K562 (cell line): ENCODE measurements at regions not wholly inside any gene's neighbourhood (a gene's known extent, or its start where the extent isn't known, plus 50 kb on each side); places are given as distances from the start of the nearest gene placed in this dataset.

Source experiments
- ATAC-seq: fragments of 200-7000 bp; cut with Tn5 transposase; 3 replicates; pipeline ENCODE4 v1.9.1; 2020; ENCODE audit warnings: moderate library complexity
- BruUV-seq: library from RNA; stranded (reverse); fragments of 400-500 nt; replicated peaks from 2 replicates; lab custom pipeline; 2021; lab: Mats Ljungman, UMichigan
- CTCF ChIA-PET: fragments of 300-600 bp; formaldehyde crosslinking; extraction: SDS; loops from one replicate; lab custom pipeline; 2021; ENCODE audit warnings: low intra/inter-chr PET ratio; lab: Yijun Ruan, JAX
- POLR2A ChIA-PET: fragments of 300-600, 350-650 bp; sonication (Branson Sonifier 250); formaldehyde crosslinking; extraction: SDS; loops from one replicate; lab custom pipeline; 2021; ENCODE audit warnings: antibody characterized with exemption, inconsistent platforms; lab: Yijun Ruan, JAX
- DNase-seq, 4 experiments: peaks; one replicate each; pipeline versions ENCODE4 v3.0.0 to v3.0.0-alpha.2; 2011 to 2018; ENCODE audit warnings: low spot score in 3 of 4, mixed read lengths in 3 of 4; ENCODE audit errors: extremely low read depth in 1 of 4
- FAIRE-seq: peaks from 2 replicates; lab custom pipeline; 2011; peaks lifted over from hg19 to GRCh38; lab: Jason Lieb, UNC
- H2AFZ ChIP-seq: 2 replicates; pipeline ENCODE4 v1.6.0; 2011; ENCODE audit warnings: low read depth, low read length, control low read depth, inconsistent platforms
- H3K27ac ChIP-seq: fragments of 200-600 bp; 3 replicates; pipeline ENCODE4 v1.8.0; 2011; ENCODE audit warnings: low read depth, mild to moderate bottlenecking, control low read depth, inconsistent platforms, low read length, moderate library complexity, mixed read lengths; ENCODE audit errors: extremely low read depth
- H3K27me3 ChIP-seq, 2 experiments: fragments of 300-600 bp in 1 of 2; 2 replicates in 1 of 2; 3 replicates in 1 of 2; pipeline versions ENCODE4 v1.6.0 to v1.8.0; 2011; ENCODE audit warnings: inconsistent platforms in 2 of 2, low read length in 2 of 2, mild to moderate bottlenecking in 1 of 2, mixed read lengths in 1 of 2, moderate library complexity in 1 of 2; ENCODE audit not compliant: control insufficient read depth in 2 of 2, insufficient read depth in 2 of 2
- H3K36me3 ChIP-seq: fragments of 300-600 bp; 3 replicates; pipeline ENCODE4 v1.8.0; 2011; ENCODE audit warnings: mild to moderate bottlenecking, low read length, inconsistent platforms; ENCODE audit not compliant: control insufficient read depth, insufficient read depth
- H3K4me1 ChIP-seq, 2 experiments: fragments of 200-600 bp in 1 of 2; replicated peaks in 1 of 2; 2 replicates in 1 of 2; 3 replicates in 1 of 2; pipeline versions ENCODE4 v1.5.1 to v1.8.0; 2011; ENCODE audit warnings: inconsistent platforms in 2 of 2, low read length in 2 of 2, mild to moderate bottlenecking in 1 of 2, mixed read lengths in 1 of 2, moderate library complexity in 1 of 2; ENCODE audit not compliant: control insufficient read depth in 2 of 2, insufficient read depth in 2 of 2
- H3K4me2 ChIP-seq: 2 replicates; pipeline ENCODE4 v1.6.1; 2011; ENCODE audit warnings: low read length, control low read depth, inconsistent platforms, mixed read lengths; ENCODE audit not compliant: insufficient read depth
- H3K4me3 ChIP-seq: fragments of 200-600 bp; sonication (generic), shearing (Covaris generic); 2 replicates; pipeline ENCODE4 v1.5.1; 2016; ENCODE audit warnings: control low read depth, inconsistent platforms
- H3K79me2 ChIP-seq: fragments of 200-600 bp; 3 replicates; pipeline ENCODE4 v1.8.0; 2011; ENCODE audit warnings: low read length, inconsistent platforms; ENCODE audit not compliant: control insufficient read depth, insufficient read depth
- H3K9ac ChIP-seq, 2 experiments: 2 replicates each; pipeline versions ENCODE4 v1.6.0 to v1.6.1; 2011; ENCODE audit warnings: low read depth in 2 of 2, low read length in 2 of 2, control low read depth in 1 of 2, inconsistent platforms in 1 of 2, mild to moderate bottlenecking in 1 of 2, mixed read lengths in 1 of 2; ENCODE audit not compliant: insufficient read depth in 1 of 2
- H3K9me1 ChIP-seq: one replicate; pipeline ENCODE4 v1.6.0; 2011; ENCODE audit warnings: inconsistent platforms, mild to moderate bottlenecking, low read length, moderate library complexity; ENCODE audit not compliant: control insufficient read depth, insufficient read depth
- H3K9me3 ChIP-seq: replicated peaks from 2 replicates; pipeline ENCODE4 v1.5.1; 2011; ENCODE audit warnings: low read depth, low read length, inconsistent platforms; ENCODE audit not compliant: control insufficient read depth, insufficient read depth
- H4K20me1 ChIP-seq: replicated peaks from 2 replicates; pipeline ENCODE4 v1.6.1; 2011; ENCODE audit warnings: low read length, inconsistent platforms, mixed read lengths; ENCODE audit not compliant: control insufficient read depth, insufficient read depth
- CBFA2T2 ChIP-seq: fragments of 450-650 bp; conservative IDR thresholded peaks from 2 replicates; pipeline ENCODE4 v1.6.1; 2017; ENCODE audit warnings: mild to moderate bottlenecking
- CBX5 ChIP-seq: IDR thresholded peaks from 2 replicates; pipeline ENCODE4 v1.6.1; 2014; ENCODE audit warnings: low read depth, borderline replicate concordance
- CREM ChIP-seq: IDR thresholded peaks from 2 replicates; pipeline ENCODE4 v1.6.1; 2014; ENCODE audit warnings: antibody characterized with exemption, low read depth
- DDX20 ChIP-seq: fragments of 450-650 bp; IDR thresholded peaks from 2 replicates; pipeline ENCODE4 v1.6.1; 2016; ENCODE audit warnings: missing genetic modification characterization, low read depth, mild to moderate bottlenecking, missing compliant biosample characterization, moderate library complexity
- E2F6 ChIP-seq, 2 experiments: IDR thresholded peaks; 2 replicates each; pipeline ENCODE4 v1.6.1; 2011; ENCODE audit warnings: borderline replicate concordance in 1 of 2, control low read depth in 1 of 2, low read depth in 1 of 2, low read length in 1 of 2, mild to moderate bottlenecking in 1 of 2, mixed read lengths in 1 of 2, moderate library complexity in 1 of 2; ENCODE audit not compliant: insufficient read depth in 1 of 2, insufficient read length in 1 of 2, poor library complexity in 1 of 2, severe bottlenecking in 1 of 2; ENCODE audit errors: extremely low read depth in 1 of 2
- ETS1 ChIP-seq: conservative IDR thresholded peaks from 2 replicates; pipeline ENCODE4 v1.6.1; 2011; ENCODE audit warnings: low read depth, mild to moderate bottlenecking, low read length; ENCODE audit not compliant: control insufficient read depth
- HDAC8 ChIP-seq: fragments of 450-650 bp; IDR thresholded peaks from 2 replicates; pipeline ENCODE4 v1.6.1; 2016; ENCODE audit warnings: mild to moderate bottlenecking, missing genetic modification characterization, moderate library complexity, missing compliant biosample characterization
- HNRNPUL1 ChIP-seq: fragments of 200-400 bp; formaldehyde crosslinking; IDR thresholded peaks from 2 replicates; pipeline ENCODE4 v1.6.1; 2017; ENCODE audit warnings: low read length
- HOXB6 ChIP-seq: fragments of 250-450 bp; sonication (Bioruptor Pico); IDR thresholded peaks from 2 replicates; pipeline ENCODE4 v1.5.1; 2022; ENCODE audit warnings: mild to moderate bottlenecking, borderline replicate concordance
- MAFG ChIP-seq: fragments of 450-650 bp; conservative IDR thresholded peaks from 2 replicates; pipeline ENCODE4 v1.6.1; 2016; ENCODE audit warnings: missing genetic modification characterization, missing compliant biosample characterization
- MEF2D ChIP-seq: conservative IDR thresholded peaks from 2 replicates; pipeline ENCODE4 v1.6.1; 2016; ENCODE audit warnings: low read depth, missing genetic modification characterization, missing compliant biosample characterization
- POLR3A ChIP-seq: IDR thresholded peaks from 2 replicates; pipeline ENCODE4 v1.6.1; 2011; ENCODE audit warnings: borderline replicate concordance, mild to moderate bottlenecking, moderate library complexity; ENCODE audit not compliant: insufficient read length, insufficient read depth; ENCODE audit errors: extremely low read depth
- SFPQ ChIP-seq: fragments of 200-400 bp; formaldehyde crosslinking; IDR thresholded peaks from 2 replicates; pipeline ENCODE4 v1.6.1; 2017; ENCODE audit warnings: mild to moderate bottlenecking, low read depth, low read length, moderate library complexity
- SRF ChIP-seq, 2 experiments: fragments of 250-450, 450-650 bp in 1 of 2; sonication (Bioruptor Pico) in 1 of 2; sonication (generic) in 1 of 2; formaldehyde crosslinking; IDR thresholded peaks; 2 replicates each; pipeline versions ENCODE4 v1.5.0 to v1.5.1; 2020 to 2022; ENCODE audit warnings: mild to moderate bottlenecking in 1 of 2, missing genetic modification reagents in 1 of 2
- ZNF263 ChIP-seq: sonication (generic); formaldehyde crosslinking; IDR thresholded peaks from 2 replicates; pipeline ENCODE4 v1.8.0; 2022; ENCODE audit warnings: mild to moderate bottlenecking, missing genetic modification reagents, borderline replicate concordance
- ZNF696 ChIP-seq: fragments of 250-450 bp; sonication (Bioruptor Pico); conservative IDR thresholded peaks from 2 replicates; pipeline ENCODE4 v1.4.0; 2020; ENCODE audit warnings: mild to moderate bottlenecking, moderate library complexity
- WGBS: fragments of 100-300 bp; shearing (Covaris generic); methylation state at CpG from one replicate; pipeline ENCODE4 v1.1.6; 2016; ENCODE audit warnings: low coverage, mixed read lengths; ENCODE audit not compliant: insufficient coverage; ENCODE audit errors: missing lambda C conversion rate; 5-methylcytosine and 5-hydroxymethylcytosine counted together
- in situ Hi-C: fragments of 300-500 bp; cut with MboI; formaldehyde crosslinking; loops from 4 replicates; pipeline ENCODE4 v1.15.0; 2018; ENCODE audit warnings: inconsistent platforms, mixed read lengths
- intact Hi-C: fragments of 100-400 bp; cut with micrococcal nuclease; formaldehyde crosslinking; loops from 2 replicates; pipeline ENCODE4 v1.14.2; 2022
- TF ChIP-seq, protein P1 (sequence below): sonication (generic); formaldehyde crosslinking; IDR thresholded peaks from 2 replicates; pipeline ENCODE4 v1.5.0; 2020; ENCODE audit warnings: missing genetic modification reagents

- TF ChIP-seq CBX5 (no peak), CREM (no peak), HNRNPUL1 (no peak), ETS1 (no peak), CBFA2T2 (no peak), MEF2D (tag) (no peak)
Measured at GRCh38 chr10:47101196-47101595, 190.0 kb downstream of the PTPN20 start (continued).

DNA sequence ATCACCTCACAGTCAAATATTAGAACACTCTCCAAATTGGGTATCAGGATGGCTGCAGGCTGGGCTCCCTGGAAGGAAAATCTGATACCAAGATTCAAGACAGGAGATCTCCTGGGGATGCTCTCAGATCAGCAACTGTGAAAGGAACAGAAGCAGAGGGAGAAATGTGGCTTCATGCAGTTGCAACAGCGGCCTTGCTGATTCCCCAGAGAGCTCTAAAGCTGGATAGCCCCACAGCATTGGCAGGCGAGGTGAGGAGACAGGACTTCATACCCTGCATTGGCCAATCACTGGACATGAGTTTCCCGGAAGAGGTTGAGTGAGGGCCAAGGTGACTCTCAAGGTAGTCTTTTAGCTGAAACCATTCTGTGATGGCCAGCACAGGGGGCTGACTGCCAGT, 190.6 kb downstream of the PTPN20 start:
- ATAC-seq, result no peak
- POLR2A ChIA-PET, result interaction anchor here (0.6 to 1.0 kb wide), 2 partner anchors 19 to 187 kb away, joined by 3 to 6 read pairs; no protein-coding TSS in a partner anchor
- H3K9me1 ChIP-seq, result no peaks in the 10 kb centered on the region
- H3K36me3 ChIP-seq, result no peaks in the 10 kb centered on the region
- H3K4me1 ChIP-seq, result no peaks in the 10 kb centered on the region
- no peak for DNase-seq
- no peaks in the 10 kb centered on the region for H4K20me1 ChIP-seq
- H3K4me3 ChIP-seq, result no peak overlapping the region
- CTCF ChIA-PET, result no interaction called here
- WGBS, result 2% methylated on average over 3 of the region's 3 CpGs
- intact Hi-C loops, result no loop called here
- no peaks in the 10 kb centered on the region for H3K79me2 ChIP-seq
- in situ Hi-C loops, result no loop called here
- H3K9me3 ChIP-seq, result no peaks in the 10 kb centered on the region
- no peak overlapping the region for H3K27ac ChIP-seq
- H2AFZ ChIP-seq, result no peak overlapping the region
- H3K4me2 ChIP-seq, result no peak overlapping the region
- no TSS peak for BruUV-seq
- no peak for FAIRE-seq
- no peak overlapping the region for H3K9ac ChIP-seq
- peaks cover under 1 to 14% of the 10 kb centered on the region in 2 experiments; a peak in 2 of 5 replicates for H3K27me3 ChIP-seq
- no peak for TF ChIP-seq ZNF696
- no peak for TF ChIP-seq POLR3A
- TF ChIP-seq, protein P1, sequence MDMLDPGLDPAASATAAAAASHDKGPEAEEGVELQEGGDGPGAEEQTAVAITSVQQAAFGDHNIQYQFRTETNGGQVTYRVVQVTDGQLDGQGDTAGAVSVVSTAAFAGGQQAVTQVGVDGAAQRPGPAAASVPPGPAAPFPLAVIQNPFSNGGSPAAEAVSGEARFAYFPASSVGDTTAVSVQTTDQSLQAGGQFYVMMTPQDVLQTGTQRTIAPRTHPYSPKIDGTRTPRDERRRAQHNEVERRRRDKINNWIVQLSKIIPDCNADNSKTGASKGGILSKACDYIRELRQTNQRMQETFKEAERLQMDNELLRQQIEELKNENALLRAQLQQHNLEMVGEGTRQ (CRISPR knock-in tag), result no peak
- no peak for TF ChIP-seq HOXB6
- no peak for TF ChIP-seq SFPQ
- no peak for TF ChIP-seq HDAC8 (tag)
- no peak for TF ChIP-seq E2F6 (IDR thresholded peaks at IDR 0.05; ENCODE audit: borderline replicate concordance in 1 of 2, extremely low read depth in 1 of 2, insufficient read depth in 1 of 2, insufficient read length in 1 of 2, low read depth in 1 of 2, low read length in 1 of 2, poor library complexity in 1 of 2, severe bottlenecking in 1 of 2)
- TF ChIP-seq ZNF263 (CRISPR knock-in tag), result no peak
- TF ChIP-seq DDX20 (tag), result no peak
- TF ChIP-seq MAFG, result no peak
- no peak for TF ChIP-seq SRF (CRISPR knock-in tag; IDR thresholded peaks at IDR 0.05)
